Lower lobe of right lung (tissue), 2 donors: ENCODE measurements at regions not wholly inside any gene's neighbourhood (a gene's known extent, or its start where the extent isn't known, plus 50 kb on each side); places are given as distances from the start of the nearest gene placed in this dataset.

Experiments used
- ATAC-seq, 2 donors: fragments of 200-7000 bp; cut with Tn5 transposase; one replicate each; pipeline ENCODE4 v1.9.1; 2020 to 2022; ENCODE audit warnings: mild to moderate bottlenecking in 2 of 2, moderate library complexity in 2 of 2
- DNase-seq: peaks from one replicate; pipeline ENCODE4 v3.0.0-alpha.2; 2020
- H3K27ac ChIP-seq: fragments of 200-600 bp; one replicate; pipeline ENCODE4 v1.8.0; 2022
- H3K27me3 ChIP-seq: fragments of 200-600 bp; one replicate; pipeline ENCODE4 v1.8.0; 2022; ENCODE audit warnings: low read depth
- H3K36me3 ChIP-seq: fragments of 200-600 bp; one replicate; pipeline ENCODE4 v1.8.0; 2022; ENCODE audit warnings: mild to moderate bottlenecking
- H3K4me1 ChIP-seq: fragments of 200-600 bp; one replicate; pipeline ENCODE4 v1.8.0; 2022
- H3K4me3 ChIP-seq: fragments of 200-600 bp; one replicate; pipeline ENCODE4 v1.8.0; 2022; ENCODE audit warnings: mild to moderate bottlenecking
- H3K9me3 ChIP-seq: fragments of 200-600 bp; one replicate; pipeline ENCODE4 v1.8.0; 2022
- intact Hi-C: fragments of 100-400 bp; cut with DNase I; formaldehyde crosslinking; loops from one replicate; pipeline ENCODE4 v1.11.0; 2022
- TF ChIP-seq, protein P1 (sequence below): fragments of 200-600 bp; IDR thresholded peaks from one replicate; pipeline ENCODE4 v1.8.0; 2022; ENCODE audit warnings: antibody characterized with exemption, mild to moderate bottlenecking
- donor health status: DM: no; HTN: yes; CAD: no; lungs with severe emphysema.

DNA sequence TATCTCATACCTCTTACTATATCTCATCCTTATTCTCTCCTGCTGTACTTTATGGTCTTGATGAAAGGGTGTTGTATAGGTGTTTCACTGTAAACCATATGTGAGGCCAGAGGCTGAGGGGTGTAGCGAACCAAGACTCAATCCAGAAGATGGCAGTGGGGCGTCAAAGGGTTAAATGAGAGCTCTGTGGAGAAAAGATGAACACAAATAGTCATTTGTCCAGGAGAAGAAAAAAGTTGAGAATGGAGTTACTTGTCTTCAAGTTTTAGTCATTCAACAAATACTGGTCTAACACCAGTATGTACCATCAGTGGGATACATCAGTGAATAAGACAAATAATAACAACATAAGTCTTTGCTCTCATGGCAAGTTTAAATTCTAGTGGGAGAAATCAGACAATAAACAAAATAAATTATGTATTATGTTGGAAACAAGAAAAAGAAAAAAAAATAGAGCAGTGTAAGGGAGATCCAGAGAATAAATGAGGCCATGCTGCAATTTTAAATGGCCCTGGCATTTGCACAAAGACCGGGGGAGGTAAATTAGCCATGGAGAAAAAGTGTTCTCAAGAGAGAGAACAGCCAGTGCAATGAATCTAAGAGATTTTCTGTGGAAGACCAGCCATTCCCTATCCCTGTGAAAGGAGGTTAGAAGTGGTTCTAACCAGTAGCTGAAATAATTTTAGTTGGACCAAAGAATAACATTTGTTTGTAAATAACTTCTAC, 77.0 kb upstream of the UMPS start:
- ATAC-seq (no peak), DNase-seq (no peak)
- H3K27me3 ChIP-seq: no peaks in the 10 kb centered on the region
- H3K9me3 ChIP-seq: no peaks in the 10 kb centered on the region
- no peaks in the 10 kb centered on the region for H3K4me1 ChIP-seq
- TF ChIP-seq, protein P1, sequence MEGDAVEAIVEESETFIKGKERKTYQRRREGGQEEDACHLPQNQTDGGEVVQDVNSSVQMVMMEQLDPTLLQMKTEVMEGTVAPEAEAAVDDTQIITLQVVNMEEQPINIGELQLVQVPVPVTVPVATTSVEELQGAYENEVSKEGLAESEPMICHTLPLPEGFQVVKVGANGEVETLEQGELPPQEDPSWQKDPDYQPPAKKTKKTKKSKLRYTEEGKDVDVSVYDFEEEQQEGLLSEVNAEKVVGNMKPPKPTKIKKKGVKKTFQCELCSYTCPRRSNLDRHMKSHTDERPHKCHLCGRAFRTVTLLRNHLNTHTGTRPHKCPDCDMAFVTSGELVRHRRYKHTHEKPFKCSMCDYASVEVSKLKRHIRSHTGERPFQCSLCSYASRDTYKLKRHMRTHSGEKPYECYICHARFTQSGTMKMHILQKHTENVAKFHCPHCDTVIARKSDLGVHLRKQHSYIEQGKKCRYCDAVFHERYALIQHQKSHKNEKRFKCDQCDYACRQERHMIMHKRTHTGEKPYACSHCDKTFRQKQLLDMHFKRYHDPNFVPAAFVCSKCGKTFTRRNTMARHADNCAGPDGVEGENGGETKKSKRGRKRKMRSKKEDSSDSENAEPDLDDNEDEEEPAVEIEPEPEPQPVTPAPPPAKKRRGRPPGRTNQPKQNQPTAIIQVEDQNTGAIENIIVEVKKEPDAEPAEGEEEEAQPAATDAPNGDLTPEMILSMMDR: no peak
- H3K36me3 ChIP-seq: peaks cover 17% of the 10 kb centered on the region
- no peak overlapping the region for H3K4me3 ChIP-seq
- intact Hi-C loops: no loop called here
- H3K27ac ChIP-seq: no peak overlapping the region

DNA sequence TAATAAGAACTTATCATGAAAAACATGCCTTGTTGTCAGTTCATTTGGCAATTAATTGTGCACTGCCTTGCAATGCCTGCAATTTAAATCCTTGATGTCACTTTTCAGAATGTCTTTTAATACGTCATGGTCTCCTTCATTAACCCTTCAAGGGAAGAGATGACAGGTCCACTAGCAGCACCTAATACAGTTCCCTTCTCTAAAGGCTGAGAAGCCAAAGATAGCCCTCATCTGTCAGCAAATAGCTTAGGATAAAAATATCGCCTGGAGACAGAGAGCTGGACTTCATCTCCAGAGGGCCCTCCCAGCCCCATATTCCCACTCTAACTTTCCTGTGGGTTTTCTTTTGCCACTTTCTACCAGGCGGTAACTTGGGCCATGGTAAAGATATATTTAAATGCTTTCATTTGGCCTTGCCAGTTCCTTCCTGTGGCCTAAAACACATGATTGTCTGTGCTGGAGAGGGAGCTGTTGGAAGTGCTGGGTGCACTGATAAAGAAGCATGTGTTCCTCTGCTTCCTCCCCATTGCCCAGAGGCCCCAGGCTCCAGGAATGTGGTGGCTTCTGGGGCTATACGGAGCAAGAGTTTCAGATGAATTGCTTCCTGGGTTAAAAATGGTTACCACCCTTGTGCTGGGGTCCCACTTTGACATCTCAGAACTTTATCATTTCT, 76.3 kb upstream of the UMPS start:
- Histone ChIP-seq H3K36me3 (peaks cover 24% of the 10 kb centered on the region), H3K4me1 (no peaks in the 10 kb centered on the region), H3K27ac (no peak overlapping the region), H3K9me3 (no peaks in the 10 kb centered on the region), H3K27me3 (no peaks in the 10 kb centered on the region), H3K4me3 (no peak overlapping the region)
- DNase-seq (no peak), ATAC-seq (no peak)
- TF ChIP-seq, protein P1: no peak
- intact Hi-C loops: no loop called here

DNA sequence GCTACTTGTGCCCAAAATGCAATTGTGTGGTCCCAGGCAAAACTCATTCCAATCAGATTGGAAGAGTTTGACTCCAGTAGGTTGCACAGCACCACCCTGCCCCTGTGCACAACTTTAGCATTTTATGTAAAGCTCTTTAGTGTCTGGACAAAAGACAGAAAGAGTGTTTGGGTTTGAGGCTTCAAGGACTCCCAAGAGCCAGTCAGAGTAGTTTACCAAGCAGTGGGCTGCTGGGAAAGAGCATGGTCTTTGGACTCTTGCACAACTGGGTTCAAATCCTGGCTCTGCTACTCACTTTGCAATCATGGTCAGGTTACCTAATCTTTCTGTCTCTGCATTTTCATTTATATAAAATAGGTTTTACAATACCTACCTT, 75.8 kb upstream of the UMPS start:
- intact Hi-C loops: no loop called here
- ATAC-seq (no peak), DNase-seq (no peak)
- TF ChIP-seq, protein P1: no peak
- no peaks in the 10 kb centered on the region for H3K27me3 ChIP-seq
- no peak overlapping the region for H3K27ac ChIP-seq
- no peaks in the 10 kb centered on the region for H3K9me3 ChIP-seq
- H3K36me3 ChIP-seq: peaks cover 29% of the 10 kb centered on the region
- H3K4me1 ChIP-seq: no peaks in the 10 kb centered on the region
- H3K4me3 ChIP-seq: no peak overlapping the region

DNA sequence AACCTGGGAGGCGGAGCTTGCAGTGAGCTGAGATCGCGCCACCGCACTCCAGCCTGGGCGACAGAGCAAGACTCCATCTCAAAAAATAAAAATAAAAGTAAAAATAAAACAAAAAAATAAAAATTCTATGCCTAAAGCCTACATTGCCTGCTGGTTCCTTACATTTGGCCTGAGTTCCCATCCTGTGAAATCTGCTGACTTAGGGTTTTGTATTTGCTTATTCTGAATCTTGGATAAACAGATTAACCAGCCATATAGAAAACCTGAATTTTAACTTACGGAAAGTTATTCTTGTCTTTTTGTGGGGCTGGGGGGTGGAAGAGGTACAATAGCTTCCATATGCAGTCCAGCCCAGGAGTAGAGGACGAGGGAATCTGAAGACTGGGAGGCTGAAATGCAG, 73.7 kb upstream of the UMPS start:
- Histone ChIP-seq H3K4me1 (no peaks in the 10 kb centered on the region), H3K27ac (no peak overlapping the region), H3K9me3 (no peaks in the 10 kb centered on the region), H3K36me3 (peaks cover 32% of the 10 kb centered on the region), H3K4me3 (no peak overlapping the region), H3K27me3 (no peaks in the 10 kb centered on the region)
- TF ChIP-seq, protein P1: no peak
- DNase-seq: no peak
- ATAC-seq: no peak
- intact Hi-C loops: no loop called here

DNA sequence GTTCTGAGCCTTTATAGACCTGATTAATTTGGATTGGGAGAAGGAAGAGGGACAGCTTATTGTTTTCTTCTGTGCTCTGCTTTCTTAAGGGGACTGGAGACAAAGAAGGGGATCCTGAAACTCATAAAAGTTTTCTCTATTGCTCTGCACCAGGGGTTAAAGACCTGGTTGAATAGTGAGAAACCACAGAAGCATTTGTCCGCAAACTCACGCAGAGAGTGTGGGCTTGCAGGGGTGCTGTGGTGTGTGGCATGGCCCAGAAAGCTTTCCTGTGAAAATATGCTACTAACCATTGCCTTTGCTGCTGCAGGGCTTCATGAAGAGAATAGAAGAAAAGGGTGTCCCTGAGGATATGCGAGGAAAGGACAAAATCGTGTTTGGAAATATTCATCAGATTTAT, 73.1 kb upstream of the UMPS start:
- ATAC-seq (no peak), DNase-seq (no peak)
- H3K9me3 ChIP-seq: no peaks in the 10 kb centered on the region
- H3K4me3 ChIP-seq: no peak overlapping the region
- TF ChIP-seq, protein P1: no peak
- no peaks in the 10 kb centered on the region for H3K27me3 ChIP-seq
- no peak overlapping the region for H3K27ac ChIP-seq
- intact Hi-C loops: no loop called here
- no peaks in the 10 kb centered on the region for H3K4me1 ChIP-seq
- peaks cover 30% of the 10 kb centered on the region for H3K36me3 ChIP-seq
